Adrenal gland (tissue), 9 donors: ENCODE measurements at regions not wholly inside any gene's neighbourhood (a gene's known extent, or its start where the extent isn't known, plus 50 kb on each side); places are given as distances from the start of the nearest gene placed in this dataset.

Experiments used
- DNase-seq, 7 donors: peaks; one replicate each; pipeline ENCODE4 v3.0.0-alpha.2; 2019 to 2020
- H3K27ac ChIP-seq, 5 donors: fragments of 200-600 bp; sonication (generic) in 4 of 5; 1 replicate in 3 of 5; 2 replicates in 2 of 5; pipeline versions ENCODE4 v1.5.1 to v1.8.0; 2016 to 2020; ENCODE audit warnings: mild to moderate bottlenecking in 1 of 5
- H3K27me3 ChIP-seq: fragments of 200-600 bp; 2 replicates; pipeline ENCODE4 v1.8.0; 2021
- H3K36me3 ChIP-seq, 2 donors: fragments of 200-600 bp; replicated peaks in 1 of 2; 1 replicate in 1 of 2; 2 replicates in 1 of 2; pipeline versions ENCODE4 v1.5.1 to v1.8.0; 2018 to 2022
- H3K4me1 ChIP-seq, 2 donors: fragments of 200-600 bp; replicated peaks in 1 of 2; 1 replicate in 1 of 2; 2 replicates in 1 of 2; pipeline versions ENCODE4 v1.5.1 to v1.8.0; 2018 to 2021
- H3K4me3 ChIP-seq, 4 donors: fragments of 200-600 bp; sonication (generic) in 3 of 4; one replicate each; pipeline ENCODE4 v1.5.1; 2016 to 2018
- H3K9me3 ChIP-seq, 3 donors: fragments of 200-600 bp; sonication (generic) in 1 of 3; replicated peaks in 1 of 3; 1 replicate in 2 of 3; 2 replicates in 1 of 3; pipeline versions ENCODE4 v1.5.1 to v1.8.0; 2016 to 2021
- CTCF ChIP-seq, 6 experiments: fragments of 450-650 bp in 4 of 6; fragments of 200-600 bp in 2 of 6; sonication (generic) in 1 of 6; IDR thresholded peaks; 1 replicate in 5 of 6; 2 replicates in 1 of 6; pipeline versions ENCODE4 v1.5.1 to v1.8.0; 2016 to 2021; ENCODE audit warnings: antibody characterized with exemption in 6 of 6, mild to moderate bottlenecking in 2 of 6, moderate library complexity in 1 of 6
- POLR2A ChIP-seq, 2 donors: fragments of 450-650 bp; IDR thresholded peaks; one replicate each; pipeline ENCODE4 v1.6.1; 2017; ENCODE audit warnings: antibody characterized with exemption in 2 of 2, mild to moderate bottlenecking in 2 of 2, moderate library complexity in 1 of 2
- WGBS, 4 donors: extraction: QIAGEN DNeasy Blood & Tissue Kit in 2 of 4; methylation state at CpG; one replicate each; pipeline versions ENCODE4 v1.1.5 to v1.1.7; 2013 to 2017; 5-methylcytosine and 5-hydroxymethylcytosine counted together
- intact Hi-C, 2 donors: fragments of 100-400 bp; cut with DNase I; formaldehyde crosslinking; loops; one replicate each; pipeline versions ENCODE4 v1.14.1 to v1.15.0; 2022 to 2023
- donor health status: healthy with polysubstance abuse.
- donor health status: Bipolar disorder and iron deficiency.
- donor health status: DM: yes; HTN: yes; CAD: no.
- donor health status: DM: no; HTN: no; CAD: no.
- donor health status: DM: no; HTN: no; CAD: no.

GRCh38 chr7:94099679-94100078 lies 95.5 kb upstream of the BET1 start:
- WGBS, 4 donors: 94 to 100% (median 96%) methylated on average over 1 of the region's 1 CpG
- Histone ChIP-seq H3K27me3 (no peaks in the 10 kb centered on the region), H3K9me3 (no peaks in the 10 kb centered on the region), H3K27ac (no peak overlapping the region), H3K36me3 (no peaks in the 10 kb centered on the region), H3K4me1 (peaks cover 0 to 5% of the 10 kb centered on the region in 2 donors), H3K4me3 (no peak overlapping the region)
- TF ChIP-seq POLR2A (IDR thresholded peaks at IDR 0.05) (no peak), CTCF (IDR thresholded peaks at IDR 0.05) (no peak)
- DNase-seq: no peak
- intact Hi-C loops: no loop called here

DNA sequence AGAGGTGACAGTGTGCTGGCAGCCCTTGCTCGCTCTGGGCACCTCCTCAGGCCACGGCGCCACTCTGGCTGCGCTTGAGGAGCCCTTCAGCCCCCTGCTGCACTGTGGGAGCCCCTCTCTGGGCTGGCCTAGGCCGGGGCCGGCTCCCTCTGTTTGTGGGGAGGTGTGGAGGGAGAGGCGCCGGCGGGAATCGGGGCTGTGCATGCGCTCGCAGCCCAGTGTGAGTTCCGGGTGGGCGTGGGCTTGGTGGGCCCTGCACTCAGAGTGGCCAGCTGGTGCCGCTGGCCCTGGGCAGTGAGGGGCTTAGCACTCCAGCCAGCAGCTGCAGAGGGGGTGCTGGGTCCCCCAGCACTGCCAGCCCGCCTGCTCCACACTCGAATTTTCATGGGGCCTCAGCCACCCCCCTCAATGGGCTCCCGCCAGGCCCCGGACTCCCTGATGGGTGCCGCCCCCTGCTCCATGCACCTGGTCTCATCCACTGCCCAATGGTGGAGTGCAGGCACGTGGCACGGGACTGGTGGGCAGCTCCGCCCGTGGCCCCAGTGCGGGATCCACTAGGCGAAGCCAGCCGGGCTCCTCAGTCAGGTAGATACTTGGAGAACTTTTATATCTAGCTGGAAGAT lies 96.7 kb upstream of the BET1 start:
- Histone ChIP-seq H3K27me3 (no peaks in the 10 kb centered on the region), H3K27ac (no peak overlapping the region), H3K4me1 (peaks cover 0 to 6% of the 10 kb centered on the region in 2 donors), H3K36me3 (no peaks in the 10 kb centered on the region), H3K4me3 (no peak overlapping the region), H3K9me3 (no peaks in the 10 kb centered on the region)
- intact Hi-C loops: no loop called here
- 92 to 97% (median 96%) methylated on average over 12 to 27 of the region's 27 CpGs for WGBS, 4 donors
- TF ChIP-seq POLR2A (IDR thresholded peaks at IDR 0.05) (no peak), CTCF (IDR thresholded peaks at IDR 0.05) (no peak)
- DNase-seq: no peak

- DNase-seq: no peak
- Histone ChIP-seq H3K36me3 (no peaks in the 10 kb centered on the region), H3K9me3 (no peaks in the 10 kb centered on the region), H3K4me3 (no peak overlapping the region), H3K4me1 (peaks cover 0 to 6% of the 10 kb centered on the region in 2 donors), H3K27me3 (no peaks in the 10 kb centered on the region), H3K27ac (no peak overlapping the region)
- no peak for TF ChIP-seq CTCF (IDR thresholded peaks at IDR 0.05)
- no peak for TF ChIP-seq POLR2A (IDR thresholded peaks at IDR 0.05)
- intact Hi-C loops: no loop called here
- WGBS, 4 donors: 38 to 61% (median 56%) methylated on average over 1 of the region's 1 CpG
Measured at GRCh38 chr7:94104301-94104700, 100.1 kb upstream of the BET1 start.

DNA sequence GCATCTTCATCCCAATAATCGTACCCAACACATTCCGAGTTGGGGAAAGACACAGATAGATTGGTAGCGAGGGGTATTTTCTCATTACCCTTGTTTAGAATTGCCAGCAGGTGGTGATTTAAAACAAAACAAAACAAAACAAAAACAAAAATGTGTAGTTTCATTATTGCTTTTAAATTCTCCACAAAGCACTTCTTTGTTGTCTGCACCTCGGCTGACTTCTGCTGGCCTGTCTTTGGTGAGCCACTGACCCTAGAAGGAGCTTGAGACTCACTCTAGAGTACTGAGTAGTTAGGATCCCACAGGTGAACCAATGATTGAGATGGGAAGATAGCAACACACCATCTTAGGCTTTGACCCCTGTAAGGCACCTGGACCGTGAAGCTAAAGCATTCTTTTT lies 105.4 kb upstream of the BET1 start:
- Histone ChIP-seq H3K36me3 (no peaks in the 10 kb centered on the region), H3K27me3 (no peaks in the 10 kb centered on the region), H3K4me3 (no peak overlapping the region), H3K9me3 (no peaks in the 10 kb centered on the region), H3K27ac (no peak overlapping the region), H3K4me1 (peaks cover 0 to 1% of the 10 kb centered on the region in 2 donors)
- 95 to 97% (median 96%) methylated on average over 5 of the region's 5 CpGs for WGBS, 4 donors
- no peak for DNase-seq
- intact Hi-C loops: no loop called here
- TF ChIP-seq POLR2A (IDR thresholded peaks at IDR 0.05) (no peak), CTCF (IDR thresholded peaks at IDR 0.05) (no peak)
